CD4-positive, alpha-beta T cell treated with Interleukin-15 for 4 hours (primary cell): ENCODE measurements at regions not wholly inside any gene's neighbourhood (a gene's known extent, or its start where the extent isn't known, plus 50 kb on each side); places are given as distances from the start of the nearest gene placed in this dataset.
"Not testable (repeated sequence)": the region's sequence is repeated elsewhere in the genome, so short reads cannot be mapped to it uniquely, and the experiment has no call there.

ENCODE experiments used
- DNase-seq: peaks from one replicate; pipeline ENCODE4 v3.0.0-alpha.2; 2020; ENCODE audit warnings: low spot score

- DNase-seq = no peak
Observed at GRCh38 chr6:120804612-120805011, 529.7 kb downstream of the TBC1D32 start.

- no peak for DNase-seq
Observed at GRCh38 chr6:120786682-120787081, 547.6 kb downstream of the TBC1D32 start.

- DNase-seq = no peak
Observed at GRCh38 chr6:120786256-120786655, 548.0 kb downstream of the TBC1D32 start.

GRCh38 chr6:120785459-120786086 is 548.7 kb downstream of the TBC1D32 start:
- no peak for DNase-seq

- DNase-seq = no peak
Observed at GRCh38 chr6:120779441-120779840, 554.8 kb downstream of the TBC1D32 start.

GRCh38 chr6:120775698-120776097 is 558.6 kb downstream of the TBC1D32 start:
- DNase-seq = no peak

- DNase-seq = no peak
Observed at GRCh38 chr6:120774275-120774674, 560.0 kb downstream of the TBC1D32 start.

- no peak for DNase-seq
Observed at GRCh38 chr6:120771019-120771418, 563.3 kb downstream of the TBC1D32 start.

- no peak for DNase-seq
Observed at GRCh38 chr6:120764312-120764711, 570.0 kb downstream of the TBC1D32 start.

GRCh38 chr6:120759570-120759969 is 574.7 kb downstream of the TBC1D32 start:
- no peak for DNase-seq

GRCh38 chr6:120748574-120748973 is 585.7 kb downstream of the TBC1D32 start:
- DNase-seq = not testable (repeated sequence)

- DNase-seq = no peak
Observed at GRCh38 chr6:120736740-120737139, 597.5 kb downstream of the TBC1D32 start.

- DNase-seq = no peak
Observed at GRCh38 chr6:120735641-120736040, 598.6 kb downstream of the TBC1D32 start.

GRCh38 chr6:120711255-120711654 is 623.0 kb downstream of the TBC1D32 start:
- no peak for DNase-seq

GRCh38 chr6:120700001-120700400 is 634.3 kb downstream of the TBC1D32 start:
- no peak for DNase-seq

- no peak for DNase-seq
Observed at GRCh38 chr6:120686492-120686891, 647.8 kb downstream of the TBC1D32 start.

GRCh38 chr6:120682145-120682544 is 652.1 kb downstream of the TBC1D32 start:
- DNase-seq = no peak

GRCh38 chr6:120681204-120681603 is 653.1 kb downstream of the TBC1D32 start:
- no peak for DNase-seq

- no peak for DNase-seq
Observed at GRCh38 chr6:120675886-120676285, 658.4 kb downstream of the TBC1D32 start.

- no peak for DNase-seq
Observed at GRCh38 chr6:120671519-120671918, 662.8 kb downstream of the TBC1D32 start.

- no peak for DNase-seq
Observed at GRCh38 chr6:120652506-120652905, 681.8 kb downstream of the TBC1D32 start.

- DNase-seq = no peak
Observed at GRCh38 chr6:120648713-120649112, 685.6 kb downstream of the TBC1D32 start.

GRCh38 chr6:120646101-120646500 is 688.2 kb downstream of the TBC1D32 start:
- no peak for DNase-seq

- DNase-seq = no peak
Observed at GRCh38 chr6:120632975-120633374, 701.3 kb downstream of the TBC1D32 start.

- no peak for DNase-seq
Observed at GRCh38 chr6:120627612-120628011, 706.7 kb downstream of the TBC1D32 start.
